GM12878 (cell line): ENCODE measurements at regions not wholly inside any gene's neighbourhood (a gene's known extent, or its start where the extent isn't known, plus 50 kb on each side); places are given as distances from the start of the nearest gene placed in this dataset.

Experiments used
- BACH1 ChIP-seq: fragments of 450-650 bp; IDR thresholded peaks from 2 replicates; pipeline ENCODE4 v1.6.1; 2017; ENCODE audit warnings: mild to moderate bottlenecking, borderline replicate concordance
- SRF ChIP-seq, 2 experiments: IDR thresholded peaks; 2 replicates each; pipeline ENCODE4 v1.6.1; 2011; ENCODE audit warnings: low read depth in 2 of 2, low read length in 2 of 2, mild to moderate bottlenecking in 1 of 2, moderate library complexity in 1 of 2

GRCh38 chr13:109989155-109989554, 202.8 kb upstream of the IRS2 start:
- TF ChIP-seq SRF (IDR thresholded peaks at IDR 0.05; ENCODE audit: low read depth in 2 of 2, low read length in 2 of 2), result no peak
- TF ChIP-seq BACH1, result no peak
